ENCODE measurements at regions not wholly inside any gene's neighbourhood (a gene's known extent, or its start where the extent isn't known, plus 50 kb on each side); places are given as distances from the start of the nearest gene placed in this dataset.

DNA sequence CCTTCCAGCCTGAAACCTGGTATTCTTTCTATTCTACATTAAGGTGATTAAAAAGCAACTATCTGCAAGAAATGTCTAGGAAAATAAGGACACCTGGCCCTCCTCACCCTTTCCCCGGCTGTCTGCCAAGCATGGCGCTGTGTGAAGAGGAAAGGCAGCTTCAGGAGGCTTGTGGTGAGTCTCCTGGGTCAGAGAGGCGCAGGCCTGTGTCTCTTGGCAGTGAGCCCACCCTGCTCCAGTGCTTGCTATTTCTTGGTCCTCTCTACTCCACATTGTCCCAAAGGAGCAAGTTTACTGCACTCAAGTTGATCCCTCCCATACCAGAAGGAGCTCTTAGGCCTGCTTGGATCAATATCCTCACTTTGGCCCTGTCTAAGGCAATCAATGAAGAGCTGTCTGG, 520.7 kb upstream of the B3GAT1 start:
- TF ChIP-seq, protein P1, sequence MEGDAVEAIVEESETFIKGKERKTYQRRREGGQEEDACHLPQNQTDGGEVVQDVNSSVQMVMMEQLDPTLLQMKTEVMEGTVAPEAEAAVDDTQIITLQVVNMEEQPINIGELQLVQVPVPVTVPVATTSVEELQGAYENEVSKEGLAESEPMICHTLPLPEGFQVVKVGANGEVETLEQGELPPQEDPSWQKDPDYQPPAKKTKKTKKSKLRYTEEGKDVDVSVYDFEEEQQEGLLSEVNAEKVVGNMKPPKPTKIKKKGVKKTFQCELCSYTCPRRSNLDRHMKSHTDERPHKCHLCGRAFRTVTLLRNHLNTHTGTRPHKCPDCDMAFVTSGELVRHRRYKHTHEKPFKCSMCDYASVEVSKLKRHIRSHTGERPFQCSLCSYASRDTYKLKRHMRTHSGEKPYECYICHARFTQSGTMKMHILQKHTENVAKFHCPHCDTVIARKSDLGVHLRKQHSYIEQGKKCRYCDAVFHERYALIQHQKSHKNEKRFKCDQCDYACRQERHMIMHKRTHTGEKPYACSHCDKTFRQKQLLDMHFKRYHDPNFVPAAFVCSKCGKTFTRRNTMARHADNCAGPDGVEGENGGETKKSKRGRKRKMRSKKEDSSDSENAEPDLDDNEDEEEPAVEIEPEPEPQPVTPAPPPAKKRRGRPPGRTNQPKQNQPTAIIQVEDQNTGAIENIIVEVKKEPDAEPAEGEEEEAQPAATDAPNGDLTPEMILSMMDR (IDR thresholded peaks at IDR 0.05) = no peak
- TF ChIP-seq GABPB1 (CRISPR knock-in tag; IDR thresholded peaks at IDR 0.05) (no peak), SP1 (CRISPR knock-in tag; conservative IDR thresholded peaks at IDR 0.05) (no peak), ZNF219 (CRISPR knock-in tag; IDR thresholded peaks at IDR 0.05; ENCODE audit: borderline replicate concordance) (no peak)

Data from WTC11 (cell line).